ENCODE measurements at regions not wholly inside any gene's neighbourhood (a gene's known extent, or its start where the extent isn't known, plus 50 kb on each side); places are given as distances from the start of the nearest gene placed in this dataset.
"Not testable (repeated sequence)": the region's sequence is repeated elsewhere in the genome, so short reads cannot be mapped to it uniquely, and the experiment has no call there.

- no peak for TF ChIP-seq CTCF (IDR thresholded peaks at IDR 0.05; ENCODE audit: control insufficient read depth, insufficient read depth, low read depth, low read length, missing control alignments)
- no peak for DNase-seq (ENCODE audit: low read depth)
These were observed 255.1 kb upstream of the GK2 start for GRCh38 chr4:79663141-79663540.

GRCh38 chr4:79662651-79663050, 254.6 kb upstream of the GK2 start:
- TF ChIP-seq CTCF (IDR thresholded peaks at IDR 0.05; ENCODE audit: control insufficient read depth, insufficient read depth, low read depth, low read length, missing control alignments), result no peak
- no peak for DNase-seq (ENCODE audit: low read depth)
- no peak overlapping the region for H3K4me3 ChIP-seq (ENCODE audit: control insufficient read depth, low read depth, low read length)

More at GRCh38 chr4:79663141-79663540, 255.1 kb upstream of the GK2 start:
- H3K4me3 ChIP-seq (ENCODE audit: control insufficient read depth, low read depth, low read length), result no peak overlapping the region

- DNase-seq (ENCODE audit: low read depth), result no peak
- no peak for TF ChIP-seq CTCF (IDR thresholded peaks at IDR 0.05; ENCODE audit: control insufficient read depth, insufficient read depth, low read depth, low read length, missing control alignments)
- no peak overlapping the region for H3K4me3 ChIP-seq (ENCODE audit: control insufficient read depth, low read depth, low read length)
These were observed 253.2 kb upstream of the GK2 start for GRCh38 chr4:79661196-79661595.

GRCh38 chr4:79659308-79659870, 251.4 kb upstream of the GK2 start:
- not testable (repeated sequence) for DNase-seq (ENCODE audit: low read depth); H3K4me3 ChIP-seq (ENCODE audit: control insufficient read depth, low read depth, low read length)

- DNase-seq (ENCODE audit: low read depth), result no peak
These were observed 249.4 kb upstream of the GK2 start for GRCh38 chr4:79657379-79657778.

GRCh38 chr4:79653871-79654270, 245.8 kb upstream of the GK2 start:
- TF ChIP-seq CTCF (IDR thresholded peaks at IDR 0.05; ENCODE audit: control insufficient read depth, insufficient read depth, low read depth, low read length, missing control alignments), result no peak
- DNase-seq (ENCODE audit: low read depth), result no peak
- H3K4me3 ChIP-seq (ENCODE audit: control insufficient read depth, low read depth, low read length), result no peak overlapping the region

More at GRCh38 chr4:79657379-79657778, 249.4 kb upstream of the GK2 start:
- no peak overlapping the region for H3K4me3 ChIP-seq (ENCODE audit: control insufficient read depth, low read depth, low read length)
- TF ChIP-seq CTCF (IDR thresholded peaks at IDR 0.05; ENCODE audit: control insufficient read depth, insufficient read depth, low read depth, low read length, missing control alignments), result no peak

GRCh38 chr4:79652738-79653137, 244.7 kb upstream of the GK2 start:
- DNase-seq (ENCODE audit: low read depth), result no peak
- no peak for TF ChIP-seq CTCF (IDR thresholded peaks at IDR 0.05; ENCODE audit: control insufficient read depth, insufficient read depth, low read depth, low read length, missing control alignments)
- no peak overlapping the region for H3K4me3 ChIP-seq (ENCODE audit: control insufficient read depth, low read depth, low read length)
